ENCODE measurements at regions not wholly inside any gene's neighbourhood (a gene's known extent, or its start where the extent isn't known, plus 50 kb on each side); places are given as distances from the start of the nearest gene placed in this dataset.

GRCh38 chr12:123100882-123101281, 50.0 kb downstream of the PITPNM2 start:
- DNase-seq = no peak

- no peak for DNase-seq
These were observed 50.4 kb downstream of the PITPNM2 start for GRCh38 chr12:123100450-123100849.

- DNase-seq = no peak
These were observed 51.2 kb downstream of the PITPNM2 start for GRCh38 chr12:123099560-123100192.

- DNase-seq = no peak
These were observed 52.1 kb downstream of the PITPNM2 start for GRCh38 chr12:123098780-123099179.

GRCh38 chr12:123097561-123098084, 53.3 kb downstream of the PITPNM2 start:
- DNase-seq = no peak

GRCh38 chr12:123096741-123097140, 54.1 kb downstream of the PITPNM2 start:
- DNase-seq = no peak

- DNase-seq = peak in 1 of 2 experiments; percentile 20
These were observed 54.7 kb downstream of the PITPNM2 start for GRCh38 chr12:123096182-123096581.

- no peak for DNase-seq
These were observed 55.6 kb downstream of the PITPNM2 start for GRCh38 chr12:123095078-123095881.

GRCh38 chr12:123094349-123095077, 56.4 kb downstream of the PITPNM2 start:
- no peak for DNase-seq

GRCh38 chr12:123092866-123093265, 58.0 kb downstream of the PITPNM2 start:
- no peak for DNase-seq

GRCh38 chr12:123091230-123092150, 59.4 kb downstream of the PITPNM2 start:
- DNase-seq = no peak

- DNase-seq = no peak
These were observed 61.1 kb downstream of the PITPNM2 start for GRCh38 chr12:123089631-123090353.

- no peak for DNase-seq
These were observed 61.8 kb downstream of the PITPNM2 start for GRCh38 chr12:123089140-123089539.

- peak in 1 of 2 experiments; percentile 20 for DNase-seq
These were observed 65.0 kb downstream of the PITPNM2 start for GRCh38 chr12:123085730-123086487.

GRCh38 chr12:123085066-123085465, 65.8 kb downstream of the PITPNM2 start:
- no peak for DNase-seq

GRCh38 chr12:123083661-123084571, 67.0 kb downstream of the PITPNM2 start:
- no peak for DNase-seq

GRCh38 chr12:123080634-123081033, 70.3 kb downstream of the PITPNM2 start:
- no peak for DNase-seq

GRCh38 chr12:123078531-123079155, 72.2 kb downstream of the PITPNM2 start:
- DNase-seq = no peak

- DNase-seq = no peak
These were observed 72.8 kb downstream of the PITPNM2 start for GRCh38 chr12:123078120-123078465.
